ENCODE measurements at regions not wholly inside any gene's neighbourhood (a gene's known extent, or its start where the extent isn't known, plus 50 kb on each side); places are given as distances from the start of the nearest gene placed in this dataset.

DNA sequence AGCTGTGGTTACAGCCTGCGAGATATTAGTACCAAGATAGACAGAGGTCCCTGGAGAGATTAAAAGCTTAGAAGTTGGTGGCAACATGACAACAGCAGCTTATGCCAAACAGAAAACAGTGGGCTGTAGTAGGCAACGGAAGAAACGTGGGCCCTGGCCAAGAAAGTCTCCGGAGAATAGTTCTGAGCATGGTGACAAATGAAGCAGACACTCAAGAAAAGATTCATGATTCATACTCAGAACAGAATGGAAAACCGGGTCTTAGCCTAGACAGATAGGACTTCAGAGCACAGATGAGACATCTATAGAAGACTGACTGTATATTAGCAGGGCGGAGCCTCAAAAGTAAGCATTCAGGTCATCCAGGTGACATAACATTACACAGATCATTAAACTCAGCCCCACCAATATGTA is 727.4 kb downstream of the ETS1 start:
- H3K36me3 Mint-ChIP-seq (ENCODE audit: insufficient read depth, unreplicated experiment): no peaks in the 10 kb centered on the region
- ChIA-PET POLR2A (no interaction called here), CTCF (interaction anchor here (2.1 kb wide), 1 partner anchor 16 kb away, joined by 10 read pairs; no protein-coding TSS in a partner anchor)
- no peak for DNase-seq (ENCODE audit: unreplicated experiment)
- no peaks in the 10 kb centered on the region for H3K9me3 Mint-ChIP-seq (ENCODE audit: unreplicated experiment)
- intact Hi-C loops (cut with micrococcal nuclease): no loop called here
- H3K27ac Mint-ChIP-seq (ENCODE audit: low read depth, unreplicated experiment): no peak overlapping the region
- H3K4me3 Mint-ChIP-seq (ENCODE audit: unreplicated experiment): no peak overlapping the region
- TF ChIP-seq, protein P1, sequence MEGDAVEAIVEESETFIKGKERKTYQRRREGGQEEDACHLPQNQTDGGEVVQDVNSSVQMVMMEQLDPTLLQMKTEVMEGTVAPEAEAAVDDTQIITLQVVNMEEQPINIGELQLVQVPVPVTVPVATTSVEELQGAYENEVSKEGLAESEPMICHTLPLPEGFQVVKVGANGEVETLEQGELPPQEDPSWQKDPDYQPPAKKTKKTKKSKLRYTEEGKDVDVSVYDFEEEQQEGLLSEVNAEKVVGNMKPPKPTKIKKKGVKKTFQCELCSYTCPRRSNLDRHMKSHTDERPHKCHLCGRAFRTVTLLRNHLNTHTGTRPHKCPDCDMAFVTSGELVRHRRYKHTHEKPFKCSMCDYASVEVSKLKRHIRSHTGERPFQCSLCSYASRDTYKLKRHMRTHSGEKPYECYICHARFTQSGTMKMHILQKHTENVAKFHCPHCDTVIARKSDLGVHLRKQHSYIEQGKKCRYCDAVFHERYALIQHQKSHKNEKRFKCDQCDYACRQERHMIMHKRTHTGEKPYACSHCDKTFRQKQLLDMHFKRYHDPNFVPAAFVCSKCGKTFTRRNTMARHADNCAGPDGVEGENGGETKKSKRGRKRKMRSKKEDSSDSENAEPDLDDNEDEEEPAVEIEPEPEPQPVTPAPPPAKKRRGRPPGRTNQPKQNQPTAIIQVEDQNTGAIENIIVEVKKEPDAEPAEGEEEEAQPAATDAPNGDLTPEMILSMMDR (IDR thresholded peaks at IDR 0.05; ENCODE audit: unreplicated experiment): no peak
- H3K4me1 Mint-ChIP-seq (ENCODE audit: insufficient read depth, unreplicated experiment): peaks cover 15% of the 10 kb centered on the region
- H3K27me3 Mint-ChIP-seq (ENCODE audit: insufficient read depth, unreplicated experiment): no peaks in the 10 kb centered on the region
- no TSS peak for BruUV-seq (replicated peaks)

DNA sequence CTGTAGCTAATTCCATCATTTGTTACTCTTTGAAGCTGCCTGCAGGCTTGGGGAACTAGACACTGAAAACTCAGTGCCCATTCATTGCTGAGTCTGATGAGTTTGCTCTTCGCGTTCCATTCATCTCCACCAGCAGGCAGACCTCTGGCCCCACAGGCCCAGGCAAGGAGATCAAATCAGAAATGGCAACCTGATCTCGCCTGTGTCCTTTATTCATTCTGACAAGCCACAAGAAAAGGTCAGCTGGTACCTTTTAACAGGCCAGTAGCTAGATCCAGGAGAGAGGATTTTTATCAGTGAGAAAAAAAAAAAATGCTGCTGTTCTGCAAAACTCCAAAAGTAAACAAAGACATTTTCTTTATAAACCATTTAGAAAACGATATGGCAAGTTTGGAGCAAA is 742.5 kb downstream of the ETS1 start:
- H3K36me3 Mint-ChIP-seq (ENCODE audit: insufficient read depth, unreplicated experiment): no peaks in the 10 kb centered on the region
- BruUV-seq (replicated peaks): no TSS peak
- ChIA-PET CTCF (interaction anchor here (0.6 to 2.6 kb wide), 8 partner anchors 8 to 184 kb away, joined by 3 to 18 read pairs (median 3); no protein-coding TSS in a partner anchor), POLR2A (no interaction called here)
- H3K9me3 Mint-ChIP-seq (ENCODE audit: unreplicated experiment): no peaks in the 10 kb centered on the region
- TF ChIP-seq, protein P1 (IDR thresholded peaks at IDR 0.05; ENCODE audit: unreplicated experiment): no peak
- intact Hi-C loops (cut with micrococcal nuclease): loop anchor here (5.0 to 10.0 kb wide), 2 partner anchors 312 to 990 kb away; no protein-coding TSS in a partner anchor
- no peaks in the 10 kb centered on the region for H3K4me1 Mint-ChIP-seq (ENCODE audit: insufficient read depth, unreplicated experiment)
- H3K4me3 Mint-ChIP-seq (ENCODE audit: unreplicated experiment): no peak overlapping the region
- DNase-seq (ENCODE audit: unreplicated experiment): no peak
- no peaks in the 10 kb centered on the region for H3K27me3 Mint-ChIP-seq (ENCODE audit: insufficient read depth, unreplicated experiment)
- no peak overlapping the region for H3K27ac Mint-ChIP-seq (ENCODE audit: low read depth, unreplicated experiment)

DNA sequence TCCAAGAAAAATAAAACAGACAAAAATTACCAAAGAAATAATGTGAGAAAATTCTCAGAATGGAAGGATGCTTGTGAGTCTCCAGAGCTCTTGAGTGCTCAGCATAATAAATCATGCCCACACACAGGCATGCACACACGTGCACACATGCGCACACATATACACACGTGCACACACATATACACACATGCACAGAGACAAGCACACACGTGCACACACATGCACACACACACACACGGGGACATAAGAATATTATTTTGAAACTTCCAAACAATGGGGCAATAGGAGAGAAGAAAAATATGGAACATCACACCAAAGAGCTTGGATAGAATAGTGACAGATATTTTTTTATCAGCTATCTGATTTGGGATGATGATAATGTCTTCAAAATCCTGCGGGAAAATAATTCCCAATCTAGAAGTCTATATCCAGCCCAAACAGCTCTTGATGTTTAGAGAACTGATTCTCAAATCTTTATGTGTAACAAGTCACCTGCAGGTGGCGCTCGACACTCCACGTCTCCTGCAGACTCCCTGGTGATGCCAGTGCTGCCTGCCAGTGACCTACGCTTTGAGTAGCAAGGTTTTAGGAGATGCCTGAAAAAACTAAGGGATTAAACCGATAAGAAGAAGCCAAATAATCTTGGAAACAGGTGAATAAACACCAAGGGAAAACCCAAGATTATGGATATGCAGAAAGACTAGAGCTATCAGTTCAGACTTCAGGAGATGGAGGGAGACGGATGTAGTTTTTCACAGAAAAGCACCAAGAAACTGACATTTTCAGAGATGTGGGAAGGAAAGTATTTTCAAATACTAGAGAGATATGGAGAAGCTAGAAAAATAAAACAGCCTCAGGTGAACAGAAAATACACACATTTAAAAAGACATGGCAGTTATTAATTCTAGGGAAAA is 743.6 kb downstream of the ETS1 start:
- TF ChIP-seq, protein P1 (IDR thresholded peaks at IDR 0.05; ENCODE audit: unreplicated experiment): peak; percentile 70
- ChIA-PET CTCF (interaction anchor here (0.6 to 2.6 kb wide), 63 partner anchors 8 to 1047 kb away, joined by 3 to 18 read pairs (median 4); no protein-coding TSS in a partner anchor), POLR2A (interaction anchor here (1.3 kb wide), 1 partner anchor 179 kb away, joined by 3 read pairs; no protein-coding TSS in a partner anchor)
- intact Hi-C loops (cut with micrococcal nuclease): loop anchor here (1.0 to 10.0 kb wide), 4 partner anchors 178 to 991 kb away; no protein-coding TSS in a partner anchor
- Mint-ChIP-seq H3K27ac (ENCODE audit: low read depth, unreplicated experiment) (no peak overlapping the region), H3K4me1 (ENCODE audit: insufficient read depth, unreplicated experiment) (no peaks in the 10 kb centered on the region), H3K9me3 (ENCODE audit: unreplicated experiment) (no peaks in the 10 kb centered on the region), H3K27me3 (ENCODE audit: insufficient read depth, unreplicated experiment) (no peaks in the 10 kb centered on the region), H3K4me3 (ENCODE audit: unreplicated experiment) (no peak overlapping the region), H3K36me3 (ENCODE audit: insufficient read depth, unreplicated experiment) (no peaks in the 10 kb centered on the region)
- no TSS peak for BruUV-seq (replicated peaks)
- DNase-seq (ENCODE audit: unreplicated experiment): peak; percentile 80

DNA sequence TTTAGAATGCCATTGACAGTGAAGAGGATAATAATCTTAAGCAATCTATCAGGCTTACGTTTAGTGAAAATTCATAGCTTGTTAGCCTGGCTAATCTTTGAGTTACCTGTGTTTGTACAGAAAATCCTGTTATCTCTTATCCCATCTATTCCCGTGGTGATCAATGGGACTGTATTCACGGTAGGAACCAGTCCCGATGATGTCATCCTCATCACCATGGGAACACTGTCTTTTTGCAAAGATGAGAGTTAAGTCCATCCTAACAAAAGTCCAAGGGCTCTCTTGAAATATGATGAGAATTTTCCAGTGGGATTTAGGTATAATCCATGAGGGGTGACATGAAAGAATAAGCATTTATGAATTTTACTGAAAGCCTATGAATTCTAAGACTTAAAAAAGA is 762.2 kb downstream of the ETS1 start:
- ChIA-PET POLR2A (no interaction called here), CTCF (interaction anchor here (1.0 kb wide), 1 partner anchor 18 kb away, joined by 9 read pairs; no protein-coding TSS in a partner anchor)
- Mint-ChIP-seq H3K4me1 (ENCODE audit: insufficient read depth, unreplicated experiment) (no peaks in the 10 kb centered on the region), H3K4me3 (ENCODE audit: unreplicated experiment) (no peak overlapping the region), H3K36me3 (ENCODE audit: insufficient read depth, unreplicated experiment) (no peaks in the 10 kb centered on the region), H3K27ac (ENCODE audit: low read depth, unreplicated experiment) (no peak overlapping the region), H3K9me3 (ENCODE audit: unreplicated experiment) (no peaks in the 10 kb centered on the region), H3K27me3 (ENCODE audit: insufficient read depth, unreplicated experiment) (peaks cover 18% of the 10 kb centered on the region)
- TF ChIP-seq, protein P1 (IDR thresholded peaks at IDR 0.05; ENCODE audit: unreplicated experiment): no peak
- BruUV-seq (replicated peaks): no TSS peak
- intact Hi-C loops (cut with micrococcal nuclease): no loop called here
- DNase-seq (ENCODE audit: unreplicated experiment): no peak

Data from MCF 10A (cell line).